PFSK-1 (cell line): ENCODE measurements at regions not wholly inside any gene's neighbourhood (a gene's known extent, or its start where the extent isn't known, plus 50 kb on each side); places are given as distances from the start of the nearest gene placed in this dataset.

ENCODE experiments used
- FOXP2 ChIP-seq: optimal IDR thresholded peaks from 2 replicates; pipeline ENCODE3; 2011; ENCODE audit warnings: borderline replicate concordance, control low read depth, inconsistent platforms; ENCODE audit not compliant: insufficient read depth; ENCODE audit errors: extremely low read length, extremely low read depth
- POLR2AphosphoS5 ChIP-seq: IDR thresholded peaks from 2 replicates; pipeline ENCODE4 v1.6.1; 2012; ENCODE audit warnings: low read depth, mild to moderate bottlenecking, control low read depth, low read length, moderate library complexity
- REST ChIP-seq, 2 experiments: IDR thresholded peaks; 2 replicates each; pipeline versions ENCODE4 v1.6.1 to v1.8.0; 2011 to 2012; ENCODE audit warnings: low read depth in 2 of 2, low read length in 2 of 2, control low read depth in 1 of 2, inconsistent platforms in 1 of 2, mild to moderate bottlenecking in 1 of 2, moderate library complexity in 1 of 2; ENCODE audit not compliant: insufficient read depth in 1 of 2
- SIN3A ChIP-seq: IDR thresholded peaks from 2 replicates; pipeline ENCODE4 v1.6.1; 2012; ENCODE audit warnings: mild to moderate bottlenecking, low read length, moderate library complexity, borderline replicate concordance; ENCODE audit not compliant: insufficient read depth
- TAF1 ChIP-seq: IDR thresholded peaks from 2 replicates; pipeline ENCODE4 v1.6.1; 2012; ENCODE audit warnings: low read length, control low read depth, borderline replicate concordance; ENCODE audit not compliant: insufficient read depth

- no peak for TF ChIP-seq POLR2AphosphoS5
- TF ChIP-seq FOXP2: no peak
- TF ChIP-seq REST (IDR thresholded peaks at IDR 0.05; ENCODE audit: insufficient read depth in 1 of 2, low read depth in 2 of 2, low read length in 2 of 2): no peak
- TF ChIP-seq TAF1: no peak
- TF ChIP-seq SIN3A: no peak
Observed at GRCh38 chr19:30908262-30908771, 440.9 kb downstream of the TSHZ3 start.

- TF ChIP-seq POLR2AphosphoS5 (no peak), REST (IDR thresholded peaks at IDR 0.05; ENCODE audit: insufficient read depth in 1 of 2, low read depth in 2 of 2, low read length in 2 of 2) (no peak), SIN3A (no peak), FOXP2 (no peak), TAF1 (no peak)
Observed at GRCh38 chr19:30906871-30907270, 442.4 kb downstream of the TSHZ3 start.

GRCh38 chr19:30900051-30900450 lies 449.2 kb downstream of the TSHZ3 start:
- no peak for TF ChIP-seq REST (IDR thresholded peaks at IDR 0.05; ENCODE audit: insufficient read depth in 1 of 2, low read depth in 2 of 2, low read length in 2 of 2)
- no peak for TF ChIP-seq TAF1
- TF ChIP-seq FOXP2: no peak
- no peak for TF ChIP-seq SIN3A
- no peak for TF ChIP-seq POLR2AphosphoS5

- no peak for TF ChIP-seq REST (IDR thresholded peaks at IDR 0.05; ENCODE audit: insufficient read depth in 1 of 2, low read depth in 2 of 2, low read length in 2 of 2)
Observed at GRCh38 chr19:30898353-30899103, 450.7 kb downstream of the TSHZ3 start.

GRCh38 chr19:30897553-30897952 lies 451.7 kb downstream of the TSHZ3 start:
- TF ChIP-seq FOXP2 (no peak), REST (IDR thresholded peaks at IDR 0.05; ENCODE audit: insufficient read depth in 1 of 2, low read depth in 2 of 2, low read length in 2 of 2) (no peak), TAF1 (no peak), SIN3A (no peak), POLR2AphosphoS5 (no peak)
